ENCODE measurements at regions not wholly inside any gene's neighbourhood (a gene's known extent, or its start where the extent isn't known, plus 50 kb on each side); places are given as distances from the start of the nearest gene placed in this dataset.

- TF ChIP-seq CTCF (IDR thresholded peaks at IDR 0.05; ENCODE audit: low read depth, low read length, poor library complexity, severe bottlenecking) (no peak), EZH2phosphoT487 (IDR thresholded peaks at IDR 0.05; ENCODE audit: borderline replicate concordance, low read length) (no peak)
Observed at GRCh38 chr9:30348904-30349303, 2035.5 kb upstream of the ACO1 start.

Data from DOHH2 (cell line).